ENCODE measurements at regions not wholly inside any gene's neighbourhood (a gene's known extent, or its start where the extent isn't known, plus 50 kb on each side); places are given as distances from the start of the nearest gene placed in this dataset.

DNA sequence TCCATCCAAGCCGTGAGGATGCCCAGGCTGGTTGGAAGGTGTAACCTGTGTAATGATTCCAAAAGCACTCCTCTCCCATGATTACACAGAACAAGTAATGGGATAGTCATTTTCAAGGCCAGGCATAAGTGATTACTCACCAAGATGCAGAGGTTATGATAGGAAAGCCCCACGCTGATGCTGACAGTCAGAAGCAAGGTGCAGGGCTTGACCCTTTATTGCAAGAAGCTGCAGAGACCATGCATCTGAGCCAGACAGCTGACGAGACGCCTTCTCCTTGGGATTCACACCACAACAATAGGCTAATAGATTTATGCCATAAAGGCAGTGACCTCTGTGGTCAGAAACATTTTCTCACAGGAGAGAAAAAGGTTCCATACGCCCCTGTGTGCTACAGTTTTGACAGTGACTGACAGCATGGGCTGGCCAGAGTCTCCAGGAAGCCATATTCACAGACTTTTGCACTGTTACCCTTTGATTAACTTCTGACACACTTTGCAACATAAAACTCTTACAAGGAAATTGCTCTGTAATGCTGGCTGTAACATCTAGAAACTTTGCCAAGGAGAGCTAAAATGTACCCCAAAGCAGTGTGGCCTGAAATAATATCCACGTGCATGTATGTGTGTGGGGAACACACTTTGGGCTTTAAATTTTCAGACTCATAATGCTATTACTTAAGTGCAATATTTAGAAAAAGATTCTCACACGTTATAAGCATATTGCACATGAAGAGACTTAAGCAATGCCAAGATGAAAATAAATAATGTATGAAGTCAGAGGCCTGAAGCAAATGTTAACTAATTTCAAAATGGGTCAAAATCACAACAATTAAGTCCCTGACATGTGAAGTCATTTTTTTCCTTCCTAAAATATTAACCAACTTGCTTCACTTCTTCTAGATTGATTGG is 1079.0 kb upstream of the TENM4 start:
- Histone ChIP-seq H3K9me3 (ENCODE audit: control insufficient read depth in 4 of 4, low read length in 3 of 4) (no peaks in the 10 kb centered on the region), H3K27me3 (ENCODE audit: control insufficient read depth in 4 of 4, insufficient read depth in 4 of 4, low read length in 3 of 4) (no peaks in the 10 kb centered on the region), H3K36me3 (ENCODE audit: control insufficient read depth in 4 of 4, insufficient read depth in 3 of 4, low read depth in 1 of 4, low read length in 3 of 4) (no peaks in the 10 kb centered on the region), H3K4me1 (ENCODE audit: control insufficient read depth in 4 of 4, insufficient read depth in 4 of 4, low read length in 3 of 4) (no peaks in the 10 kb centered on the region), H3K9ac (ENCODE audit: low read depth in 1 of 2, low read length in 2 of 2) (no peak overlapping the region), H3K4me3 (ENCODE audit: low read depth in 1 of 3, low read length in 3 of 3) (no peak overlapping the region), H3K27ac (ENCODE audit: low read depth in 1 of 2, low read length in 2 of 2) (no peak overlapping the region)
- TF ChIP-seq EGR1 (IDR thresholded peaks at IDR 0.05; ENCODE audit: low read depth in 2 of 2) (no peak), HNF4A (conservative IDR thresholded peaks at IDR 0.05) (no peak), ZBTB33 (IDR thresholded peaks at IDR 0.05) (no peak), MAX (IDR thresholded peaks at IDR 0.05) (no peak), RXRA (IDR thresholded peaks at IDR 0.05) (no peak), FOXA1 (IDR thresholded peaks at IDR 0.05) (no peak), FOXA2 (IDR thresholded peaks at IDR 0.05) (no peak)
- TF ChIP-seq, protein P1, sequence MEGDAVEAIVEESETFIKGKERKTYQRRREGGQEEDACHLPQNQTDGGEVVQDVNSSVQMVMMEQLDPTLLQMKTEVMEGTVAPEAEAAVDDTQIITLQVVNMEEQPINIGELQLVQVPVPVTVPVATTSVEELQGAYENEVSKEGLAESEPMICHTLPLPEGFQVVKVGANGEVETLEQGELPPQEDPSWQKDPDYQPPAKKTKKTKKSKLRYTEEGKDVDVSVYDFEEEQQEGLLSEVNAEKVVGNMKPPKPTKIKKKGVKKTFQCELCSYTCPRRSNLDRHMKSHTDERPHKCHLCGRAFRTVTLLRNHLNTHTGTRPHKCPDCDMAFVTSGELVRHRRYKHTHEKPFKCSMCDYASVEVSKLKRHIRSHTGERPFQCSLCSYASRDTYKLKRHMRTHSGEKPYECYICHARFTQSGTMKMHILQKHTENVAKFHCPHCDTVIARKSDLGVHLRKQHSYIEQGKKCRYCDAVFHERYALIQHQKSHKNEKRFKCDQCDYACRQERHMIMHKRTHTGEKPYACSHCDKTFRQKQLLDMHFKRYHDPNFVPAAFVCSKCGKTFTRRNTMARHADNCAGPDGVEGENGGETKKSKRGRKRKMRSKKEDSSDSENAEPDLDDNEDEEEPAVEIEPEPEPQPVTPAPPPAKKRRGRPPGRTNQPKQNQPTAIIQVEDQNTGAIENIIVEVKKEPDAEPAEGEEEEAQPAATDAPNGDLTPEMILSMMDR (IDR thresholded peaks at IDR 0.05; ENCODE audit: low read depth, low read length, missing input control), result no peak
- TF ChIP-seq, protein P2, sequence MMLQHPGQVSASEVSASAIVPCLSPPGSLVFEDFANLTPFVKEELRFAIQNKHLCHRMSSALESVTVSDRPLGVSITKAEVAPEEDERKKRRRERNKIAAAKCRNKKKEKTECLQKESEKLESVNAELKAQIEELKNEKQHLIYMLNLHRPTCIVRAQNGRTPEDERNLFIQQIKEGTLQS (IDR thresholded peaks at IDR 0.05), result no peak
- DNase-seq (ENCODE audit: low spot score), result no peak
- 61% methylated on average over 7 of the region's 7 CpGs for WGBS

- H3K27ac ChIP-seq (ENCODE audit: low read depth in 1 of 2, low read length in 2 of 2), result no peak overlapping the region
- no peaks in the 10 kb centered on the region for H3K4me1 ChIP-seq (ENCODE audit: control insufficient read depth in 4 of 4, insufficient read depth in 4 of 4, low read length in 3 of 4)
- DNase-seq (ENCODE audit: low spot score), result no peak
- H3K9ac ChIP-seq (ENCODE audit: low read depth in 1 of 2, low read length in 2 of 2), result no peak overlapping the region
- H3K36me3 ChIP-seq (ENCODE audit: control insufficient read depth in 4 of 4, insufficient read depth in 3 of 4, low read depth in 1 of 4, low read length in 3 of 4), result no peaks in the 10 kb centered on the region
- no peaks in the 10 kb centered on the region for H3K27me3 ChIP-seq (ENCODE audit: control insufficient read depth in 4 of 4, insufficient read depth in 4 of 4, low read length in 3 of 4)
- no peak overlapping the region for H3K4me3 ChIP-seq (ENCODE audit: low read depth in 1 of 3, low read length in 3 of 3)
- H3K9me3 ChIP-seq (ENCODE audit: control insufficient read depth in 4 of 4, low read length in 3 of 4), result no peaks in the 10 kb centered on the region
- 59% methylated on average over 2 of the region's 2 CpGs for WGBS
- TF ChIP-seq JUND (IDR thresholded peaks at IDR 0.05) (no peak), ZBTB33 (IDR thresholded peaks at IDR 0.05) (no peak), GABPA (IDR thresholded peaks at IDR 0.05 in 1 of 2, conservative IDR thresholded peaks at IDR 0.05 in 1 of 2) (no peak), EGR1 (IDR thresholded peaks at IDR 0.05; ENCODE audit: low read depth in 2 of 2) (no peak), MAX (IDR thresholded peaks at IDR 0.05) (no peak), HNF4G (IDR thresholded peaks at IDR 0.05) (no peak), YY1 (IDR thresholded peaks at IDR 0.05) (no peak), REST (IDR thresholded peaks at IDR 0.05) (no peak), FOXA1 (IDR thresholded peaks at IDR 0.05) (no peak), TAF1 (conservative IDR thresholded peaks at IDR 0.05) (no peak), RXRA (IDR thresholded peaks at IDR 0.05) (no peak), SP1 (IDR thresholded peaks at IDR 0.05) (no peak), RAD21 (IDR thresholded peaks at IDR 0.05) (no peak)
- TF ChIP-seq, protein P1 (IDR thresholded peaks at IDR 0.05; ENCODE audit: low read depth, low read length, missing input control), result no peak
- TF ChIP-seq, protein P2 (IDR thresholded peaks at IDR 0.05), result no peak
Observed at GRCh38 chr11:80517701-80518100, 1076.9 kb upstream of the TENM4 start.

Data from liver (tissue), 8 donors.